ENCODE measurements at regions not wholly inside any gene's neighbourhood (a gene's known extent, or its start where the extent isn't known, plus 50 kb on each side); places are given as distances from the start of the nearest gene placed in this dataset.

DNA sequence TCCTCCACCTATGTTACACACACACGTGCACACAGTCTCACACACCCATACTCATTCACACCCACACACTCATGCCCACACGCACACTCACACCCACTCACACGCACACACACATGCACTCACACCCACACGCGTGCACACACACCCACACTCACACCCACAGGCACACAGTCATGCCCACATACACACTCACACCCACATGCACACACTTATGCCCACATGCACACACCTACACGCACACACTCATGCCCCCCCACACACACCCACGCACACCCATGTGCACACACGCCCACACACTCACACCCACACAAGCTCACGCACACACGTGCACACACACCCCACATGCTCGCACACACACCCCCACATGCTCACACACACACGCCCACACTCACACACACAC, 140.0 kb downstream of the F11 start:
- Histone ChIP-seq H3K9me3 (replicated peaks; ENCODE audit: control insufficient read depth, insufficient read depth, low read length) (no peaks in the 10 kb centered on the region; the same call in 2 of the 3 replicates), H3K36me3 (ENCODE audit: control insufficient read depth in 2 of 2, insufficient read depth in 2 of 2, low read length in 1 of 2) (no peaks in the 10 kb centered on the region), H2AFZ (ENCODE audit: control insufficient read depth, low read depth, low read length) (no peak overlapping the region), H3K27me3 (replicated peaks in 1 of 2; ENCODE audit: control insufficient read depth in 2 of 2, insufficient read depth in 2 of 2, low read length in 1 of 2) (no peaks in the 10 kb centered on the region), H3K27ac (ENCODE audit: control insufficient read depth, insufficient read depth) (no peak overlapping the region), H4K20me1 (ENCODE audit: control insufficient read depth, insufficient read depth) (no peaks in the 10 kb centered on the region), H3K4me1 (ENCODE audit: control insufficient read depth, insufficient read depth, low read length) (no peaks in the 10 kb centered on the region), H3K9ac (ENCODE audit: control insufficient read depth, insufficient read depth, low read length) (no peak overlapping the region), H3K4me2 (ENCODE audit: control insufficient read depth, insufficient read depth) (no peak overlapping the region), H3K4me3 (no peak overlapping the region), H3K79me2 (ENCODE audit: control insufficient read depth, insufficient read depth, low read length) (no peaks in the 10 kb centered on the region)
- intact Hi-C loops (cut with micrococcal nuclease; ENCODE audit: unreplicated experiment) (no loop called here), in situ Hi-C loops (cut with MboI) (no loop called here)
- SMC1A ChIA-PET (ENCODE audit: uncharacterized antibody, unreplicated experiment): no interaction called here
- DNase-seq (ENCODE audit: low read depth, low spot score): no peak
- CTCF ChIA-PET: no interaction called here
- ATAC-seq: no peak
- FAIRE-seq: no peak
- WGBS (ENCODE audit: insufficient coverage, insufficient replicate concordance, low lambda C conversion rate, missing lambda C conversion rate): 44% methylated on average over 12 of the region's 12 CpGs
- POLR2A ChIA-PET: no interaction called here
- no peak for TF ChIP-seq SUZ12 (IDR thresholded peaks at IDR 0.05; ENCODE audit: unreplicated experiment)
- no peak for TF ChIP-seq ATF2 (IDR thresholded peaks at IDR 0.05; ENCODE audit: low read length)
- no peak for TF ChIP-seq ZBED1 (IDR thresholded peaks at IDR 0.05; ENCODE audit: borderline replicate concordance)
- no peak for TF ChIP-seq SKIL (IDR thresholded peaks at IDR 0.05; ENCODE audit: low read depth, poor library complexity, severe bottlenecking)
- TF ChIP-seq ZNF217 (IDR thresholded peaks at IDR 0.05): no peak
- TF ChIP-seq KLF5 (IDR thresholded peaks at IDR 0.05; ENCODE audit: partially characterized antibody): no peak
- no peak for TF ChIP-seq PAX5 (IDR thresholded peaks at IDR 0.05; ENCODE audit: borderline replicate concordance, low read depth, low read length)
- TF ChIP-seq, protein P1, sequence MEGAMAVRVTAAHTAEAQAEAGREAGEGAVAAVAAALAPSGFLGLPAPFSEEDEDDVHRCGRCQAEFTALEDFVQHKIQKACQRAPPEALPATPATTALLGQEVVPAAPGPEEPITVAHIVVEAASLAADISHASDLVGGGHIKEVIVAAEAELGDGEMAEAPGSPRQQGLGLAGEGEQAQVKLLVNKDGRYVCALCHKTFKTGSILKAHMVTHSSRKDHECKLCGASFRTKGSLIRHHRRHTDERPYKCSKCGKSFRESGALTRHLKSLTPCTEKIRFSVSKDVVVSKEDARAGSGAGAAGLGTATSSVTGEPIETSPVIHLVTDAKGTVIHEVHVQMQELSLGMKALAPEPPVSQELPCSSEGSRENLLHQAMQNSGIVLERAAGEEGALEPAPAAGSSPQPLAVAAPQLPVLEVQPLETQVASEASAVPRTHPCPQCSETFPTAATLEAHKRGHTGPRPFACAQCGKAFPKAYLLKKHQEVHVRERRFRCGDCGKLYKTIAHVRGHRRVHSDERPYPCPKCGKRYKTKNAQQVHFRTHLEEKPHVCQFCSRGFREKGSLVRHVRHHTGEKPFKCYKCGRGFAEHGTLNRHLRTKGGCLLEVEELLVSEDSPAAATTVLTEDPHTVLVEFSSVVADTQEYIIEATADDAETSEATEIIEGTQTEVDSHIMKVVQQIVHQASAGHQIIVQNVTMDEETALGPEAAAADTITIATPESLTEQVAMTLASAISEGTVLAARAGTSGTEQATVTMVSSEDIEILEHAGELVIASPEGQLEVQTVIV (IDR thresholded peaks at IDR 0.05; ENCODE audit: borderline replicate concordance, partially characterized antibody): no peak
- no peak for TF ChIP-seq RCOR1 (conservative IDR thresholded peaks at IDR 0.05; ENCODE audit: low read depth, low read length)
- no peak for TF ChIP-seq JUND (IDR thresholded peaks at IDR 0.05; ENCODE audit: low read depth, low read length)
- TF ChIP-seq BHLHE40 (IDR thresholded peaks at IDR 0.05; ENCODE audit: borderline replicate concordance in 1 of 2, low read depth in 2 of 2, low read length in 1 of 2): no peak
- no peak for TF ChIP-seq POU2F2 (IDR thresholded peaks at IDR 0.05; ENCODE audit: borderline replicate concordance, low read depth, low read length)
- TF ChIP-seq RAD51 (IDR thresholded peaks at IDR 0.05): no peak
- no peak for TF ChIP-seq POLR2AphosphoS2 (IDR thresholded peaks at IDR 0.05; ENCODE audit: low read depth, low read length)
- TF ChIP-seq, protein P2, sequence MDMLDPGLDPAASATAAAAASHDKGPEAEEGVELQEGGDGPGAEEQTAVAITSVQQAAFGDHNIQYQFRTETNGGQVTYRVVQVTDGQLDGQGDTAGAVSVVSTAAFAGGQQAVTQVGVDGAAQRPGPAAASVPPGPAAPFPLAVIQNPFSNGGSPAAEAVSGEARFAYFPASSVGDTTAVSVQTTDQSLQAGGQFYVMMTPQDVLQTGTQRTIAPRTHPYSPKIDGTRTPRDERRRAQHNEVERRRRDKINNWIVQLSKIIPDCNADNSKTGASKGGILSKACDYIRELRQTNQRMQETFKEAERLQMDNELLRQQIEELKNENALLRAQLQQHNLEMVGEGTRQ (IDR thresholded peaks at IDR 0.05; ENCODE audit: borderline replicate concordance, low read depth, low read length): no peak
- RAD21 ChIA-PET (ENCODE audit: unreplicated experiment): no interaction called here
- no TSS peak for BruUV-seq (replicated peaks)

All from GM12878 (cell line).